GM10248 (cell line): ENCODE measurements at regions not wholly inside any gene's neighbourhood (a gene's known extent, or its start where the extent isn't known, plus 50 kb on each side); places are given as distances from the start of the nearest gene placed in this dataset.
"Not testable (repeated sequence)": the region's sequence is repeated elsewhere in the genome, so short reads cannot be mapped to it uniquely, and the experiment has no call there.

ENCODE experiments used
- CTCF ChIA-PET: fragments of 300-600 bp; sonication (Branson Sonifier 250); formaldehyde crosslinking; extraction: SDS; loops from one replicate; lab custom pipeline; 2021; ENCODE audit warnings: antibody characterized with exemption; lab: Yijun Ruan, JAX
- POLR2A ChIA-PET: fragments of 350-650 bp; sonication (Branson Sonifier 250); formaldehyde crosslinking; extraction: SDS; loops from one replicate; lab custom pipeline; 2020; ENCODE audit warnings: antibody characterized with exemption; lab: Yijun Ruan, JAX
- DNase-seq: peaks from one replicate; pipeline ENCODE4 v3.0.0; 2012; ENCODE audit errors: extremely low spot score
- TF ChIP-seq, protein P1 (sequence below): IDR thresholded peaks from 2 replicates; pipeline ENCODE4 v1.5.1; 2012; ENCODE audit warnings: mild to moderate bottlenecking, low read depth; ENCODE audit errors: extremely low read depth, missing control alignments, control extremely low read depth

DNA sequence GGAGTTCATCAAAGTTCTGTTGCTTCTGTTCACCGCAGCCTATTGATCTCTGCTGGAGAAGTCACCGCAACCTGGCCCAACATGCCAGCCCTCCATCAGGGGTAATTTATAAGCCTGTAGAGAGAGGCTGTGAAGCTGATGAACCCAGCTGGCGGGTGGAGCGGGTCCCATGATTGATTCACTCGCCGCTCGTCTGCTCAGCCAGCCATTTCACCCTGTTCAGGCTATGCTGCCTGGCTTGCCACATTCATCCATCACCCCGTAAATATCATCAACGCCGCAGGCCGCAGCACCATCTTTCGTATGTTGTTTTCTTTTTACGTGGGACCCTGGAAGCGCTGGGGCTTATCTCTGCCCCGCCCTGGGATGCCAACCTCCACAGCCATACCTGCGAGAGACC, 116.7 kb upstream of the OPCML start:
- no peak for DNase-seq
- TF ChIP-seq, protein P1, sequence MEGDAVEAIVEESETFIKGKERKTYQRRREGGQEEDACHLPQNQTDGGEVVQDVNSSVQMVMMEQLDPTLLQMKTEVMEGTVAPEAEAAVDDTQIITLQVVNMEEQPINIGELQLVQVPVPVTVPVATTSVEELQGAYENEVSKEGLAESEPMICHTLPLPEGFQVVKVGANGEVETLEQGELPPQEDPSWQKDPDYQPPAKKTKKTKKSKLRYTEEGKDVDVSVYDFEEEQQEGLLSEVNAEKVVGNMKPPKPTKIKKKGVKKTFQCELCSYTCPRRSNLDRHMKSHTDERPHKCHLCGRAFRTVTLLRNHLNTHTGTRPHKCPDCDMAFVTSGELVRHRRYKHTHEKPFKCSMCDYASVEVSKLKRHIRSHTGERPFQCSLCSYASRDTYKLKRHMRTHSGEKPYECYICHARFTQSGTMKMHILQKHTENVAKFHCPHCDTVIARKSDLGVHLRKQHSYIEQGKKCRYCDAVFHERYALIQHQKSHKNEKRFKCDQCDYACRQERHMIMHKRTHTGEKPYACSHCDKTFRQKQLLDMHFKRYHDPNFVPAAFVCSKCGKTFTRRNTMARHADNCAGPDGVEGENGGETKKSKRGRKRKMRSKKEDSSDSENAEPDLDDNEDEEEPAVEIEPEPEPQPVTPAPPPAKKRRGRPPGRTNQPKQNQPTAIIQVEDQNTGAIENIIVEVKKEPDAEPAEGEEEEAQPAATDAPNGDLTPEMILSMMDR: no peak
- ChIA-PET CTCF (interaction anchor here (1.4 kb wide), 1 partner anchor 39 kb away, joined by 3 read pairs; no protein-coding TSS in a partner anchor), POLR2A (no interaction called here)

DNA sequence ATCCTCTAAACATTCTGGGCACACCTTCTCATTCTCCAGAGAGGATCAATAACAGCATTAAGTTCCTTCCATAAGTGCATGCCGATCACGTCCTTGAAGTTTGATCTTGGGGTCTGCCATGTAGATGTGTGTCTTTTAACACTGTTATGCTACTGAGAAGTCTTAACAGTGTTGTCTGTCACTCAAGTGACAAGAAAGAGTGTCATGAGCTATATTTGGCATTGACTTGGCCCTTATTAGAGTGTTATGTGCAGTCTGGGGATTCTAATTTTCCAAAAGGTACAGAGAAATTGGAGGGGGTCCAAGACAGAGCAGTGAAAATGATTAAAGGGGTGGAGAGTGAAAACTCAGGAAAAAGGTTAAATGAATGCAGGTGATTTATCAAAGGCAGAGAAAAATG, 107.1 kb upstream of the OPCML start:
- POLR2A ChIA-PET: no interaction called here
- TF ChIP-seq, protein P1: no peak
- CTCF ChIA-PET: no interaction called here

DNA sequence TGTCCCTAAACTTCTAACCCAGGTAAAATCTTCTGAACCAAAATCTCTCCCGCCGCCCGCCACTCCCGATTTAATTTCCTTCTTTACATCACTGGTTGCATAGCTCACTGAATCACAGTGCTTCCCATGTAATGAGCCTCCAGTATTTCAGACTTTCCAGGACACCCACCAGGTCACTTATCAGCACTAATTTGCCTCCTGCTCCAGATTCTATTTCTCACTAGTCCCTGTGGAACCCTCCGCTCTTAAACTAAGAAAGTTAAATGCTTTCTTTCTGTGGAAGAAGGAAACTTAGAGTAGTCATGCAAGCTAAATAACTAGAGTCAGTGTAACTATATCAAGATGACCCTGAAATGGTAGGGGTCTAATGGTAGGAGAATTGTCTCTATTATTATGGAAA, 106.6 kb upstream of the OPCML start:
- ChIA-PET CTCF (no interaction called here), POLR2A (no interaction called here)
- no peak for DNase-seq
- TF ChIP-seq, protein P1: no peak

More for the DNA sequence above, 107.1 kb upstream of the OPCML start:
- DNase-seq: no peak

DNA sequence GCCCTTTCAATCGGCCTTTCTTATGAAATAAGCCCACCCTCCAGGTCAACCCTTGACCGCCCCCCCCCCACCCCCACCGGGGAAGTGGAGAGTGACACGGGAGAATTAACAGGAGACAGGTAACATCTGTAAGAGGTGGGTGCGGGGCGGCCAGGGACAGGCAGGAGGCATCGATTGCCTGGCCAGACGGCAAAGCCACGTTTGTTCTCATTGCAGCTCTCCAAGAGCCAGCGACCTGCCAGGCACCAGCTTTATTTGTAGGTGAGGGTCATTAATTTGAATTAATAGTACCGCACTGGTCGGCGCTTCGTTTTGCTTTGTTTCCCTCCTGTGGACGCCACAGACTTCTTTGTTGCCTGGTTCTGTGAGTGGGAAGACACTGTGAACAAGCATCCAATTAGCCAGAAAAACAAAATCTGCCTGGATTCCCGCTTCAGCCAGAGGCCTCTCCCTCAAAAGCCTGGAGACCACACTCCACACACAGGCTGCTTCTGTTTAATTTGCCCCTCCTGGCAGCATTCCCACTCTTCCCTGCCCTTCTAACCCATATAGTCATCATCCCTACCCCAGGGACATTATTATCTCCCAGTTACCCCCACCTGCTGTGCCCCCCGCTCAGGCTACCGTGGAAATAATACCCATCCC, 104.5 kb upstream of the OPCML start:
- ChIA-PET CTCF (no interaction called here), POLR2A (no interaction called here)
- TF ChIP-seq, protein P1: no peak
- DNase-seq: no peak

DNA sequence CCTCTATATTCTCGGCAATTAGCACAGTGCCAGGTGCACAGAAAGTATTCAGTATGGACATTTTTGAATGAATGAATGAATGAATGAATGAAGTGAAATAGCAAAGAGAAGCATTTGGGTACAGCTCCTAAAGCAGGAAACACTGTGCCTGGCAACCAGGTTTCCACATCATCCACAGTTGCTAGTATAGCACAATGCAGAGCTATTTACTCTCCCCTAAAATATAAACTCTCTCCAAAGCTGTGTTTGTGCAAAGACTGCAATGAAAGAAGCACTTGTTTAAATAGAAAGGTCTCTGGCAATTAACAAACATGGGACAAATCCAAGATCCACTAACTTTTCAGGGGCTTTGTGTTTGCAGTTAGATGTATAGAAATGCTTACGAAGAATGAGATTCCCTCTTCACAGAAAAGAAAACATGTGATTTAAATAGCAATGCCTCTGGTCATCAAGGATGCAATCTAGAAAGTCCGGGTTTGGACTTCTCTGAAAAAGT, 103.0 kb upstream of the OPCML start:
- DNase-seq: no peak
- ChIA-PET POLR2A (no interaction called here), CTCF (interaction anchor here (1.1 to 1.3 kb wide), 2 partner anchors 16 to 23 kb away, joined by 3 to 5 read pairs; no protein-coding TSS in a partner anchor)
- TF ChIP-seq, protein P1: no peak

DNA sequence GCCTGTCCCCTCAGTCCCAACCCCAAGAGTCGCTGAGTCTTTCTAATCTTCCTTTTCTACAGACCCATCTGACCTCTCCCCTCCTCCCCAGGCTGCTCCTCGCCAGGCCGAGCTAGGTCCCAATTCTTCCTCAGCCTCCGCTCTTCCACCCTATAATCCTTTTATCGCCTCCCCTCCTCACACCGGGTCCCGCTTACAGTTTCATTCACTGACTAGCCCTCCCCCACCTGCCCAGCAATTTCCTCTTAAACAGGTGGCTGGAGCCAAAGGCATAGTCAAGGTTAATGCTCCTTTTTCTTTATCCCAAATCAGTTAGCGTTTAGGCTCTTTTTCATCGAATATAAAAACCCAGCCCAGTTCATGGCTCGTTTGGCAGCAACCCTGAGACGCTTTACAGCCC, 96.1 kb upstream of the OPCML start:
- POLR2A ChIA-PET, CTCF ChIA-PET, DNase-seq: not testable (repeated sequence)

DNA sequence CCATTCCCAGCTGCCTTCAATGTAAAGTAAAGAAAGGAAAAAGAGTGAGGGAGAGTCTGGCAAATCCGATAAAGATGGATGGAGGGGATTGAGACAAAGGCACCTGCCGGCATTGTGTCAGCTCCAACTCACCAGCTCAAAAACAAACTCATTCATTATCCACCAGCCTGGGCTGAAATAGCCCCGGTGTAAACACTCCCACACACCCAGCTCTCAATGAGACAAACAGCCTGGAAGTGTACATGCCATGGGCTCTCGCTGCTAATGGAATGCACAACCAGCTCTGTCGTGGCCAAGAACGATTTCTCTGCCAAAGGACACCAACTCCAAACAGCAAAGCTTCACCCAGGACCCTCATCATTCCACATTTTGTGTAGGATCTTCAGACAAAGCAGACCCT, 89.3 kb upstream of the OPCML start:
- CTCF ChIA-PET: interaction anchor here (1.0 kb wide), 1 partner anchor 11 kb away, joined by 4 read pairs; no protein-coding TSS in a partner anchor
- DNase-seq: no peak
- POLR2A ChIA-PET: no interaction called here
- TF ChIP-seq, protein P1: no peak
